ENCODE measurements at regions not wholly inside any gene's neighbourhood (a gene's known extent, or its start where the extent isn't known, plus 50 kb on each side); places are given as distances from the start of the nearest gene placed in this dataset.

GRCh38 chr13:71254384-71254783 is 612.6 kb downstream of the DACH1 start:
- TF ChIP-seq POLR2A (IDR thresholded peaks at IDR 0.05; ENCODE audit: low read depth, low read length) (no peak), TAF1 (IDR thresholded peaks at IDR 0.05; ENCODE audit: borderline replicate concordance, low read depth, low read length) (no peak)
